HG03025 (cell line): ENCODE measurements at regions not wholly inside any gene's neighbourhood (a gene's known extent, or its start where the extent isn't known, plus 50 kb on each side); places are given as distances from the start of the nearest gene placed in this dataset.

Source experiments
- ATAC-seq: cut with Tn5 transposase; IDR thresholded peaks from one replicate; pipeline ENCODE4 v1.9.1; 2021; ENCODE audit warnings: mild to moderate bottlenecking, moderate library complexity; ENCODE audit not compliant: unreplicated experiment, low FRiP score

GRCh38 chr7:17674943-17675608 lies 265.2 kb downstream of the SNX13 start:
- ATAC-seq: no peak

- ATAC-seq: no peak
Observed at GRCh38 chr7:17677408-17677807, 262.9 kb downstream of the SNX13 start.

GRCh38 chr7:17678896-17679295 lies 261.4 kb downstream of the SNX13 start:
- no peak for ATAC-seq

- no peak for ATAC-seq
Observed at GRCh38 chr7:17679458-17679857, 260.8 kb downstream of the SNX13 start.

GRCh38 chr7:17680026-17680425 lies 260.3 kb downstream of the SNX13 start:
- ATAC-seq: no peak

- ATAC-seq: no peak
Observed at GRCh38 chr7:17680943-17681351, 259.3 kb downstream of the SNX13 start.

- no peak for ATAC-seq
Observed at GRCh38 chr7:17681965-17682364, 258.3 kb downstream of the SNX13 start.

GRCh38 chr7:17682586-17682985 lies 257.7 kb downstream of the SNX13 start:
- no peak for ATAC-seq

GRCh38 chr7:17685141-17685540 lies 255.2 kb downstream of the SNX13 start:
- no peak for ATAC-seq

- no peak for ATAC-seq
Observed at GRCh38 chr7:17687361-17687760, 252.9 kb downstream of the SNX13 start.

GRCh38 chr7:17689361-17689902 lies 250.9 kb downstream of the SNX13 start:
- no peak for ATAC-seq

GRCh38 chr7:17690030-17690429 lies 250.3 kb downstream of the SNX13 start:
- ATAC-seq: peak; percentile 71

GRCh38 chr7:17696422-17696821 lies 243.9 kb downstream of the SNX13 start:
- no peak for ATAC-seq

- no peak for ATAC-seq
Observed at GRCh38 chr7:17697128-17697881, 243.0 kb downstream of the SNX13 start.

GRCh38 chr7:17699696-17700095 lies 240.6 kb downstream of the SNX13 start:
- no peak for ATAC-seq

GRCh38 chr7:17700138-17700537 lies 240.2 kb downstream of the SNX13 start:
- no peak for ATAC-seq

- no peak for ATAC-seq
Observed at GRCh38 chr7:17706275-17706674, 234.0 kb downstream of the SNX13 start.

- ATAC-seq: peak; percentile 61
Observed at GRCh38 chr7:17706734-17707133, 233.6 kb downstream of the SNX13 start.

GRCh38 chr7:17709127-17709526 lies 231.2 kb downstream of the SNX13 start:
- ATAC-seq: no peak

- no peak for ATAC-seq
Observed at GRCh38 chr7:17709599-17709998, 230.7 kb downstream of the SNX13 start.

- ATAC-seq: no peak
Observed at GRCh38 chr7:17710312-17710711, 230.0 kb downstream of the SNX13 start.

GRCh38 chr7:17713584-17713983 lies 226.7 kb downstream of the SNX13 start:
- ATAC-seq: no peak
